ENCODE measurements at regions not wholly inside any gene's neighbourhood (a gene's known extent, or its start where the extent isn't known, plus 50 kb on each side); places are given as distances from the start of the nearest gene placed in this dataset.

DNA sequence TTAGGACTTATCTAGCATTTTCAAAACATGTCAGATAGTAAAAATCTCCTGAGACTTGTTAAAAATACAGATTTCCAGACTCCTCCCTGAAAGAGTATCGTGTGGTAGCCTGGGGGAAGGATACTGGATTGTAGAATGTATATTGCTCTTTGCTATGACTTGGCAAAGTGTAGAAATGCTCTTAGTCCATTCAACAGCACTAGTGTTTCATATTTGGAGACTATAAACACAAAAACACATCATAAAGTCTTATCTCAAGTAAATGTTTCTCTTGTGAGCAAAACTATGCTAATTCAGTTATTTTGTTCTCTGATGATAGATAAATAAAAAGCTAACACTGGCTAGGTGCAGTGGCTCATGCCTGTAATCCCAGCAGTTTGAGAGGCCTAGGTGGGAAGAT, 137.5 kb upstream of the PRPS1L1 start:
- Histone ChIP-seq H3K9me3 (replicated peaks; ENCODE audit: control insufficient read depth, insufficient read depth, low read length) (no peaks in the 10 kb centered on the region), H3K4me3 (no peak overlapping the region), H3K9ac (ENCODE audit: control insufficient read depth, insufficient read depth, low read length) (no peak overlapping the region), H2AFZ (ENCODE audit: control insufficient read depth, low read depth, low read length) (no peak overlapping the region), H3K36me3 (ENCODE audit: control insufficient read depth in 2 of 2, insufficient read depth in 2 of 2, low read length in 1 of 2) (no peaks in the 10 kb centered on the region), H3K27me3 (replicated peaks in 1 of 2; ENCODE audit: control insufficient read depth in 2 of 2, insufficient read depth in 2 of 2, low read length in 1 of 2) (no peaks in the 10 kb centered on the region), H3K27ac (ENCODE audit: control insufficient read depth, insufficient read depth) (no peak overlapping the region), H3K79me2 (ENCODE audit: control insufficient read depth, insufficient read depth, low read length) (no peaks in the 10 kb centered on the region), H3K4me2 (ENCODE audit: control insufficient read depth, insufficient read depth) (no peak overlapping the region), H3K4me1 (ENCODE audit: control insufficient read depth, insufficient read depth, low read length) (no peaks in the 10 kb centered on the region), H4K20me1 (ENCODE audit: control insufficient read depth, insufficient read depth) (no peaks in the 10 kb centered on the region)
- intact Hi-C loops (cut with micrococcal nuclease; ENCODE audit: unreplicated experiment), result no loop called here
- ChIA-PET CTCF (interaction anchor here (1.6 kb wide), 2 partner anchors 10 to 39 kb away, joined by 3 read pairs; no protein-coding TSS in a partner anchor), POLR2A (no interaction called here), RAD21 (ENCODE audit: unreplicated experiment) (no interaction called here), SMC1A (ENCODE audit: uncharacterized antibody, unreplicated experiment) (no interaction called here)
- ATAC-seq, result no peak
- 0% methylated on average over 1 of the region's 1 CpG for WGBS (ENCODE audit: insufficient coverage, insufficient replicate concordance, low lambda C conversion rate, missing lambda C conversion rate)
- TF ChIP-seq SMAD1 (IDR thresholded peaks at IDR 0.05; ENCODE audit: low read depth, partially characterized antibody) (no peak), SREBF1 (IDR thresholded peaks at IDR 0.05; ENCODE audit: low read length) (no peak), PAX5 (IDR thresholded peaks at IDR 0.05; ENCODE audit: borderline replicate concordance, low read depth, low read length) (no peak), ATF7 (IDR thresholded peaks at IDR 0.05; ENCODE audit: low read depth) (no peak), NFIC (IDR thresholded peaks at IDR 0.05; ENCODE audit: low read depth, low read length) (no peak), SIX5 (IDR thresholded peaks at IDR 0.05; ENCODE audit: low read depth, low read length, severe bottlenecking) (no peak), SKIL (IDR thresholded peaks at IDR 0.05; ENCODE audit: low read depth, poor library complexity, severe bottlenecking) (no peak), E2F8 (IDR thresholded peaks at IDR 0.05; ENCODE audit: low read depth, partially characterized antibody) (no peak), NRF1 (conservative IDR thresholded peaks at IDR 0.05; ENCODE audit: low read depth, low read length) (no peak), NBN (IDR thresholded peaks at IDR 0.05) (no peak), SRF (IDR thresholded peaks at IDR 0.05; ENCODE audit: low read depth in 2 of 2, low read length in 2 of 2) (no peak), MTA2 (IDR thresholded peaks at IDR 0.05; ENCODE audit: low read depth) (no peak), GATAD2B (conservative IDR thresholded peaks at IDR 0.05; ENCODE audit: low read depth) (no peak), NFYA (IDR thresholded peaks at IDR 0.05; ENCODE audit: borderline replicate concordance, low read depth, low read length) (no peak)
- TF ChIP-seq, protein P1, sequence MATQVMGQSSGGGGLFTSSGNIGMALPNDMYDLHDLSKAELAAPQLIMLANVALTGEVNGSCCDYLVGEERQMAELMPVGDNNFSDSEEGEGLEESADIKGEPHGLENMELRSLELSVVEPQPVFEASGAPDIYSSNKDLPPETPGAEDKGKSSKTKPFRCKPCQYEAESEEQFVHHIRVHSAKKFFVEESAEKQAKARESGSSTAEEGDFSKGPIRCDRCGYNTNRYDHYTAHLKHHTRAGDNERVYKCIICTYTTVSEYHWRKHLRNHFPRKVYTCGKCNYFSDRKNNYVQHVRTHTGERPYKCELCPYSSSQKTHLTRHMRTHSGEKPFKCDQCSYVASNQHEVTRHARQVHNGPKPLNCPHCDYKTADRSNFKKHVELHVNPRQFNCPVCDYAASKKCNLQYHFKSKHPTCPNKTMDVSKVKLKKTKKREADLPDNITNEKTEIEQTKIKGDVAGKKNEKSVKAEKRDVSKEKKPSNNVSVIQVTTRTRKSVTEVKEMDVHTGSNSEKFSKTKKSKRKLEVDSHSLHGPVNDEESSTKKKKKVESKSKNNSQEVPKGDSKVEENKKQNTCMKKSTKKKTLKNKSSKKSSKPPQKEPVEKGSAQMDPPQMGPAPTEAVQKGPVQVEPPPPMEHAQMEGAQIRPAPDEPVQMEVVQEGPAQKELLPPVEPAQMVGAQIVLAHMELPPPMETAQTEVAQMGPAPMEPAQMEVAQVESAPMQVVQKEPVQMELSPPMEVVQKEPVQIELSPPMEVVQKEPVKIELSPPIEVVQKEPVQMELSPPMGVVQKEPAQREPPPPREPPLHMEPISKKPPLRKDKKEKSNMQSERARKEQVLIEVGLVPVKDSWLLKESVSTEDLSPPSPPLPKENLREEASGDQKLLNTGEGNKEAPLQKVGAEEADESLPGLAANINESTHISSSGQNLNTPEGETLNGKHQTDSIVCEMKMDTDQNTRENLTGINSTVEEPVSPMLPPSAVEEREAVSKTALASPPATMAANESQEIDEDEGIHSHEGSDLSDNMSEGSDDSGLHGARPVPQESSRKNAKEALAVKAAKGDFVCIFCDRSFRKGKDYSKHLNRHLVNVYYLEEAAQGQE (IDR thresholded peaks at IDR 0.05; ENCODE audit: low read depth, low read length), result no peak
- no peak for DNase-seq (ENCODE audit: low read depth, low spot score)
- BruUV-seq (replicated peaks), result no TSS peak
- FAIRE-seq, result no peak
- in situ Hi-C loops (cut with MboI), result no loop called here
